KBM-7 (cell line): ENCODE measurements at regions not wholly inside any gene's neighbourhood (a gene's known extent, or its start where the extent isn't known, plus 50 kb on each side); places are given as distances from the start of the nearest gene placed in this dataset.
"Not testable (repeated sequence)": the region's sequence is repeated elsewhere in the genome, so short reads cannot be mapped to it uniquely, and the experiment has no call there.

Experiments
- DNase-seq: peaks from one replicate; pipeline ENCODE4 v3.0.0-alpha.2; 2015
- in situ Hi-C: fragments of 300-500 bp; cut with MboI; formaldehyde crosslinking; loops from 2 replicates; pipeline ENCODE4 v1.14.3; 2020; ENCODE audit warnings: low sequenced_read_pairs, low pct_unique_long_range_greater_than_20kb, mixed read lengths

GRCh38 chr7:83777406-83778072, 128.6 kb upstream of the SEMA3E start:
- no peak for DNase-seq
- in situ Hi-C loops: no loop called here

- DNase-seq: no peak
- in situ Hi-C loops: no loop called here
Observed at GRCh38 chr7:83769407-83769806, 120.5 kb upstream of the SEMA3E start.

DNA sequence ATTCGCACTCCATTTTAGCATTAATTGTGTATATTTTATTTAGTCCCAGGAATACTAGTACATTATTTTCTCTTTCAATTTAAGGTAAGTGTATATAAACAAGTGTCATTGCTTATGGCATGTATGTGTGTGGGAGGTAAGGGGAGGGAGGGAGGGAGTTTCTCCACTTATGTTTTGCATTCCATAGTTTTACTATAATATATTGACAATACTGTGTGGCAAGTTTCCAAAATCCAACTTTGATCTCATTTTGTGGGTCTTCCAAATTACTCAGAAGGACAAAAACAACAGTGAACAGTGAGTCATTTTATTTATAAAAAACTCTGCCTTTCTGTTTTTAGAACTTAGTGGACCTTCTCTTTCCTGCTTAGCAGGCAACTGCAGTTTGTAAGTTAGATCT, 102.3 kb upstream of the SEMA3E start:
- in situ Hi-C loops: no loop called here
- DNase-seq: no peak

DNA sequence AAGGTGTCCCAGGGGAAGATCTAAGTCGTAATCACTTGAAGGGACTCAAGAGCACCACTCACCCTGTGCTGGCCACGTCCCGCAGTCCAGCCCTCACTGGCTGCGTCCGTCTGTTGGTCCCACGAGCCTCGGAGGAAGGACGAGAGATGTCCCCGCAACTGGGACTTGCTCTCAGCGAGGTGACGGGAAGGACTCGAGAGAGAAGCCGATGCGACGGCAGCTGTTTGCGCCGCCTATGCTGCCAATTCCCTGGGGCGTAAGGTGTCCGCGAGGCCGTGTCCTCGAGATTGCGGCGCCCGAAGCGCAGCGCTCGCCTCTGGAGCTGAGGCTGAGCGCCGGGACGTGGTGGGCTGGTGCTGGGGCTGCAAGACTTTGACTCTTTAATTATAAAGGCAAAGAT, 100.6 kb upstream of the SEMA3E start:
- DNase-seq: no peak
- in situ Hi-C loops: no loop called here

GRCh38 chr7:83739527-83739926, 90.6 kb upstream of the SEMA3E start:
- in situ Hi-C loops: no loop called here
- peak; percentile 14 for DNase-seq

- in situ Hi-C loops: no loop called here
- no peak for DNase-seq
Observed at GRCh38 chr7:83738291-83738835, 89.4 kb upstream of the SEMA3E start.

DNA sequence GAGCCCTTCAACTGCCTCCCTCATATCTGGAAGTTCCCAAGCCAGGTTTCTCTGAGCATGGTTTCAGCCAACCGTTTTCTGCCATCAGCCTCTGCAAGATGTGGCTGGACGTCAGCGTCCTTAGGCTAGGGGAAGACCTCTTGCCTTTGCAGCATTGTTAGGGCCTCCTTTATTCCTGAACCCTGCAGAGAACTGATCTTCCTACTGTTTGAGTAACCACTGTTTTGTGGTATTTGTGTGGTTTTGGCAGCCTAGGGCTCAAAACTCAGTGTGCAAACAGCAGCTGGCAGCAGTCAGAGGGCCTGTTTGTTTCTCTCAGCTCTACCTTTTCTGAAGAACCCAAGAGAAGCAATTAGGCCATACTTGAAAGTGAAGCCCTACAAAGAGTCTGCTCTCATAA, 83.4 kb upstream of the SEMA3E start:
- DNase-seq: no peak
- in situ Hi-C loops: no loop called here

- DNase-seq: no peak
- in situ Hi-C loops: no loop called here
Observed at GRCh38 chr7:83731154-83731553, 82.2 kb upstream of the SEMA3E start.

DNA sequence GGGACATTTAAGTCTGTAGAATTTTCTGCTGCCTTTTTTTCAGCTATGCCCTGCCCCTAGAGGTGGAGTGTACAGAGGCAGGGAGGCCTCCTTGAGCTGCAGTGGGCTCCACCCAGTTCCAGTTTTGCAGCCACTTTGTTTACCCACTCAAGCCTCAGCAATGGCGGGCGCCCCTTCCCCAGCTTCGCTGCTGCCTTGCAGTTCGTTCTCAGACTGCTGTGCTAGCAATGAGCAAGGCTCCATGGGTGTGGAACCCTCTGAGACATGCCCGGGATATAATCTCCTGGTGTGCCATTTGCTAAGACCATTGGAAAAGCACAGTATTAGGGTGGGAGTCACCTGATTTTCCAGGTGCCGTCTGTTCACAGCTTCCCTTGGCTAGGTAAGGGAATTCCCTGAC, 68.0 kb upstream of the SEMA3E start:
- DNase-seq, in situ Hi-C loops: not testable (repeated sequence)

- in situ Hi-C loops: no loop called here
- DNase-seq: no peak
Observed at GRCh38 chr7:83708531-83708930, 59.6 kb upstream of the SEMA3E start.

- in situ Hi-C loops: no loop called here
- no peak for DNase-seq
Observed at GRCh38 chr7:83704564-83704963, 55.6 kb upstream of the SEMA3E start.

GRCh38 chr7:83702446-83702845, 53.5 kb upstream of the SEMA3E start:
- in situ Hi-C loops: no loop called here
- DNase-seq: no peak

- no peak for DNase-seq
- in situ Hi-C loops: no loop called here
Observed at GRCh38 chr7:83701736-83702135, 52.8 kb upstream of the SEMA3E start.
